H1 (cell line): ENCODE measurements at regions not wholly inside any gene's neighbourhood (a gene's known extent, or its start where the extent isn't known, plus 50 kb on each side); places are given as distances from the start of the nearest gene placed in this dataset.

Experiments
- CREB1 ChIP-seq: IDR thresholded peaks from 2 replicates; pipeline ENCODE4 v1.6.1; 2012; ENCODE audit warnings: inconsistent platforms
- CTCF ChIP-seq, 3 experiments: IDR thresholded peaks; 1 replicate in 2 of 3; 2 replicates in 1 of 3; pipeline versions ENCODE4 v1.5.1 to v1.6.1; 2011; ENCODE audit warnings: low read length in 3 of 3, mild to moderate bottlenecking in 3 of 3, inconsistent platforms in 2 of 3, low read depth in 1 of 3, moderate library complexity in 1 of 3; ENCODE audit not compliant: insufficient read depth in 1 of 3; ENCODE audit errors: control extremely low read depth in 1 of 3
- EP300 ChIP-seq, 2 experiments: IDR thresholded peaks; 1 replicate in 1 of 2; 2 replicates in 1 of 2; pipeline ENCODE4 v1.6.1; 2011 to 2012; ENCODE audit warnings: low read depth in 2 of 2, low read length in 2 of 2, mild to moderate bottlenecking in 2 of 2, borderline replicate concordance in 1 of 2, inconsistent platforms in 1 of 2, moderate library complexity in 1 of 2
- EZH2 ChIP-seq: fragments of 200-600 bp; sonication (generic); IDR thresholded peaks from 2 replicates; pipeline ENCODE4 v1.7.1; 2012; ENCODE audit warnings: low read depth, mild to moderate bottlenecking, moderate library complexity, low read length, inconsistent platforms; ENCODE audit not compliant: severe bottlenecking
- RAD21 ChIP-seq, 2 experiments: IDR thresholded peaks in 1 of 2; conservative IDR thresholded peaks in 1 of 2; 2 replicates each; pipeline ENCODE4 v1.6.1; 2011; ENCODE audit warnings: low read depth in 2 of 2, low read length in 2 of 2, improper control_type of control experiment in 1 of 2, inconsistent platforms in 1 of 2, mild to moderate bottlenecking in 1 of 2, moderate library complexity in 1 of 2
- TF ChIP-seq, protein P1 (sequence below): IDR thresholded peaks from 2 replicates; pipeline ENCODE4 v1.6.1; 2012; ENCODE audit warnings: low read length, inconsistent platforms

GRCh38 chr1:185376288-185376687, 59.2 kb upstream of the IVNS1ABP start:
- no peak for TF ChIP-seq EZH2
- no peak for TF ChIP-seq RAD21 (IDR thresholded peaks at IDR 0.05 in 1 of 2, conservative IDR thresholded peaks at IDR 0.05 in 1 of 2; ENCODE audit: low read depth in 2 of 2, low read length in 2 of 2)
- no peak for TF ChIP-seq CTCF (IDR thresholded peaks at IDR 0.05; ENCODE audit: control extremely low read depth in 1 of 3, insufficient read depth in 1 of 3, low read depth in 1 of 3, low read length in 3 of 3)
- TF ChIP-seq, protein P1, sequence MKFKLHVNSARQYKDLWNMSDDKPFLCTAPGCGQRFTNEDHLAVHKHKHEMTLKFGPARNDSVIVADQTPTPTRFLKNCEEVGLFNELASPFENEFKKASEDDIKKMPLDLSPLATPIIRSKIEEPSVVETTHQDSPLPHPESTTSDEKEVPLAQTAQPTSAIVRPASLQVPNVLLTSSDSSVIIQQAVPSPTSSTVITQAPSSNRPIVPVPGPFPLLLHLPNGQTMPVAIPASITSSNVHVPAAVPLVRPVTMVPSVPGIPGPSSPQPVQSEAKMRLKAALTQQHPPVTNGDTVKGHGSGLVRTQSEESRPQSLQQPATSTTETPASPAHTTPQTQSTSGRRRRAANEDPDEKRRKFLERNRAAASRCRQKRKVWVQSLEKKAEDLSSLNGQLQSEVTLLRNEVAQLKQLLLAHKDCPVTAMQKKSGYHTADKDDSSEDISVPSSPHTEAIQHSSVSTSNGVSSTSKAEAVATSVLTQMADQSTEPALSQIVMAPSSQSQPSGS, result no peak
- no peak for TF ChIP-seq EP300 (IDR thresholded peaks at IDR 0.05; ENCODE audit: borderline replicate concordance in 1 of 2, low read depth in 2 of 2, low read length in 2 of 2)
- no peak for TF ChIP-seq CREB1
